HepG2 (cell line): ENCODE measurements at regions not wholly inside any gene's neighbourhood (a gene's known extent, or its start where the extent isn't known, plus 50 kb on each side); places are given as distances from the start of the nearest gene placed in this dataset.

Source experiments
- ATAC-seq: fragments of 200-7000 bp; cut with Tn5 transposase; 3 replicates; pipeline ENCODE4 v1.9.1; 2020; ENCODE audit warnings: mild to moderate bottlenecking, moderate library complexity
- BruUV-seq: library from RNA; stranded (reverse); fragments of 400-500 nt; replicated peaks from 2 replicates; lab custom pipeline; 2021; lab: Mats Ljungman, UMichigan
- CTCF ChIA-PET: fragments of 300-600 bp; formaldehyde crosslinking; extraction: SDS; loops from one replicate; lab custom pipeline; 2021; ENCODE audit warnings: low total read pairs, inconsistent platforms, low intra/inter-chr PET ratio; lab: Yijun Ruan, JAX
- POLR2A ChIA-PET: fragments of 350-600 bp; sonication (Branson Sonifier 250); formaldehyde crosslinking; loops from one replicate; lab custom pipeline; 2020; ENCODE audit warnings: antibody characterized with exemption, inconsistent platforms; lab: Yijun Ruan, JAX
- DNase-seq: peaks from one replicate; pipeline ENCODE4 v3.0.0-alpha.2; 2015; ENCODE audit warnings: low spot score
- FAIRE-seq: peaks from 3 replicates; lab custom pipeline; 2011; peaks lifted over from hg19 to GRCh38; lab: Jason Lieb, UNC
- H2AFZ ChIP-seq: one replicate; pipeline ENCODE4 v1.6.1; 2011; ENCODE audit warnings: low read length, inconsistent platforms
- H3K27ac ChIP-seq: fragments of 300-600 bp; 3 replicates; pipeline ENCODE4 v1.8.0; 2011; ENCODE audit warnings: mixed run types, mild to moderate bottlenecking, mixed read lengths, low read length, inconsistent platforms; ENCODE audit not compliant: insufficient read depth; ENCODE audit errors: extremely low read length
- H3K27me3 ChIP-seq, 2 experiments: fragments of 200-600 bp in 1 of 2; 2 replicates in 1 of 2; 3 replicates in 1 of 2; pipeline versions ENCODE4 v1.6.0 to v1.8.0; 2011; ENCODE audit warnings: low read length in 2 of 2, mild to moderate bottlenecking in 2 of 2, moderate library complexity in 2 of 2, inconsistent platforms in 1 of 2; ENCODE audit not compliant: insufficient read depth in 2 of 2, control insufficient read depth in 1 of 2
- H3K36me3 ChIP-seq, 2 experiments: fragments of 200-600 bp in 1 of 2; replicated peaks in 1 of 2; 2 replicates in 1 of 2; 3 replicates in 1 of 2; pipeline versions ENCODE4 v1.5.1 to v1.8.0; 2011; ENCODE audit warnings: low read length in 2 of 2, inconsistent platforms in 1 of 2; ENCODE audit not compliant: insufficient read depth in 2 of 2, control insufficient read depth in 1 of 2
- H3K4me1 ChIP-seq: 2 replicates; pipeline ENCODE4 v1.5.1; 2012; ENCODE audit warnings: low read length, inconsistent platforms; ENCODE audit not compliant: insufficient read depth
- H3K4me2 ChIP-seq: 2 replicates; pipeline ENCODE4 v1.6.0; 2011; ENCODE audit warnings: low read depth, low read length, inconsistent platforms
- H3K4me3 ChIP-seq, 3 experiments: fragments of 200-600 bp in 1 of 3; sonication (generic), shearing (Covaris generic) in 1 of 3; replicated peaks in 1 of 3; 2 replicates each; pipeline ENCODE4 v1.5.1; 2011 to 2016; ENCODE audit warnings: low read length in 3 of 3, inconsistent platforms in 2 of 3, low read depth in 2 of 3, mild to moderate bottlenecking in 2 of 3, control low read depth in 1 of 3, mixed read lengths in 1 of 3; ENCODE audit not compliant: insufficient read depth in 1 of 3
- H3K79me2 ChIP-seq: one replicate; pipeline ENCODE4 v1.6.1; 2011; ENCODE audit warnings: low read length, inconsistent platforms; ENCODE audit not compliant: insufficient read depth
- H3K9ac ChIP-seq: 2 replicates; pipeline ENCODE4 v1.6.0; 2011; ENCODE audit warnings: mild to moderate bottlenecking, low read depth, low read length, inconsistent platforms; ENCODE audit not compliant: insufficient read depth
- H3K9me3 ChIP-seq: 2 replicates; pipeline ENCODE4 v1.5.1; 2012; ENCODE audit warnings: mild to moderate bottlenecking, low read length
- H4K20me1 ChIP-seq: 2 replicates; pipeline ENCODE4 v1.6.0; 2011; ENCODE audit warnings: inconsistent platforms, mild to moderate bottlenecking, low read length, moderate library complexity; ENCODE audit not compliant: insufficient read depth
- CEBPB ChIP-seq: IDR thresholded peaks from 2 replicates; pipeline ENCODE4 v1.6.1; 2011; ENCODE audit warnings: low read depth, low read length, improper control_type of control experiment, borderline replicate concordance
- CENPX ChIP-seq: sonication (generic); formaldehyde crosslinking; IDR thresholded peaks from 2 replicates; pipeline ENCODE4 v1.9.0; 2021; ENCODE audit warnings: mild to moderate bottlenecking, missing genetic modification reagents, moderate library complexity
- FUBP1 ChIP-seq: sonication (generic); formaldehyde crosslinking; IDR thresholded peaks from 2 replicates; pipeline ENCODE4 v1.5.1; 2020; ENCODE audit warnings: missing genetic modification reagents, mild to moderate bottlenecking, borderline replicate concordance
- IKZF1 ChIP-seq: fragments of 450-650 bp; IDR thresholded peaks from 2 replicates; pipeline ENCODE4 v1.7.1; 2016
- NAIF1 ChIP-seq: sonication (generic); formaldehyde crosslinking; IDR thresholded peaks from 2 replicates; pipeline ENCODE4 v1.5.0; 2020; ENCODE audit warnings: mild to moderate bottlenecking, missing genetic modification reagents, borderline replicate concordance
- NFE2L2 ChIP-seq: fragments of 150-350 bp; IDR thresholded peaks from 2 replicates; pipeline ENCODE4 v1.6.1; 2014; ENCODE audit warnings: low read length
- NFYC ChIP-seq: IDR thresholded peaks from 2 replicates; pipeline ENCODE4 v1.6.1; 2016; ENCODE audit warnings: missing genetic modification reagents, missing compliant biosample characterization
- PLRG1 ChIP-seq: fragments of 450-650 bp; conservative IDR thresholded peaks from 2 replicates; pipeline ENCODE4 v1.6.1; 2016
- PRPF4 ChIP-seq: fragments of 200-400 bp; formaldehyde crosslinking; IDR thresholded peaks from 2 replicates; pipeline ENCODE4 v1.6.1; 2016; ENCODE audit warnings: low read length, low read depth; ENCODE audit not compliant: poor library complexity, severe bottlenecking
- SMAD1 ChIP-seq: sonication (generic); formaldehyde crosslinking; IDR thresholded peaks from 2 replicates; pipeline ENCODE4 v1.4.0; 2020; ENCODE audit warnings: missing genetic modification reagents, low read depth, mild to moderate bottlenecking, borderline replicate concordance
- TRIM22 ChIP-seq: fragments of 450-650 bp; IDR thresholded peaks from 2 replicates; pipeline ENCODE4 v1.6.1; 2017
- ZBTB37 ChIP-seq: sonication (generic); formaldehyde crosslinking; IDR thresholded peaks from 2 replicates; pipeline ENCODE4 v1.4.0; 2020; ENCODE audit warnings: mild to moderate bottlenecking, missing genetic modification reagents
- ZNF124 ChIP-seq: sonication (generic); formaldehyde crosslinking; IDR thresholded peaks from 2 replicates; pipeline ENCODE4 v1.4.0; 2020; ENCODE audit warnings: missing genetic modification reagents
- ZNF329 ChIP-seq: sonication (generic); formaldehyde crosslinking; IDR thresholded peaks from 2 replicates; pipeline ENCODE4 v1.9.0; 2021; ENCODE audit warnings: low read depth, mild to moderate bottlenecking, missing genetic modification reagents
- ZNF337 ChIP-seq: sonication (generic); formaldehyde crosslinking; IDR thresholded peaks from 2 replicates; pipeline ENCODE4 v1.5.1; 2020; ENCODE audit warnings: missing genetic modification reagents, low read depth, mild to moderate bottlenecking, borderline replicate concordance
- ZNF639 ChIP-seq: conservative IDR thresholded peaks from 2 replicates; pipeline ENCODE4 v1.6.1; 2018; ENCODE audit warnings: missing genetic modification reagents
- ZSCAN22 ChIP-seq: sonication (generic); formaldehyde crosslinking; IDR thresholded peaks from 2 replicates; pipeline ENCODE4 v1.4.0; 2020; ENCODE audit warnings: mild to moderate bottlenecking, missing genetic modification reagents
- WGBS: methylation state at CpG from one replicate; pipeline ENCODE4 v1.1.6; 2017; ENCODE audit warnings: low lambda C conversion rate; 5-methylcytosine and 5-hydroxymethylcytosine counted together
- in situ Hi-C: cut with HindIII; loops from 2 replicates; pipeline ENCODE4 v1.10.0; 2017; ENCODE audit warnings: low pct_unique_long_range_greater_than_20kb; ENCODE audit not compliant: extremely low pct_ligation_motif_present
- intact Hi-C: fragments of 100-400 bp; cut with micrococcal nuclease; formaldehyde crosslinking; loops from one replicate; pipeline ENCODE4 v1.10.0; 2022; ENCODE audit not compliant: unreplicated experiment

GRCh38 chr5:106974272-106974671, 696.5 kb downstream of the EFNA5 start:
- WGBS: 2% methylated on average over 2 of the region's 2 CpGs

GRCh38 chr5:106966686-106967315, 703.9 kb downstream of the EFNA5 start:
- no peak overlapping the region for H3K9ac ChIP-seq
- FAIRE-seq: no peak
- H3K4me2 ChIP-seq: no peak overlapping the region
- no peaks in the 10 kb centered on the region for H3K79me2 ChIP-seq
- H4K20me1 ChIP-seq: no peaks in the 10 kb centered on the region
- no peaks in the 10 kb centered on the region for H3K27me3 ChIP-seq
- H2AFZ ChIP-seq: no peak overlapping the region
- no peaks in the 10 kb centered on the region for H3K4me1 ChIP-seq
- CTCF ChIA-PET: no interaction called here
- WGBS: 5% methylated on average over 4 of the region's 4 CpGs
- BruUV-seq: no TSS peak
- H3K9me3 ChIP-seq: no peaks in the 10 kb centered on the region
- H3K27ac ChIP-seq: no peak overlapping the region
- no peak overlapping the region for H3K4me3 ChIP-seq
- POLR2A ChIA-PET: no interaction called here
- ATAC-seq: no peak
- in situ Hi-C loops: no loop called here
- intact Hi-C loops: no loop called here
- no peak for DNase-seq
- H3K36me3 ChIP-seq: no peaks in the 10 kb centered on the region
- TF ChIP-seq NFYC (CRISPR knock-in tag) (no peak), IKZF1 (no peak), ZBTB37 (no peak), FUBP1 (CRISPR knock-in tag) (no peak), ZNF639 (CRISPR knock-in tag) (no peak), NAIF1 (no peak)

More at GRCh38 chr5:106974272-106974671, 696.5 kb downstream of the EFNA5 start:
- TF ChIP-seq ZNF124 (CRISPR knock-in tag) (no peak), ZNF337 (no peak), SMAD1 (CRISPR knock-in tag) (no peak), ZNF329 (CRISPR knock-in tag) (no peak), TRIM22 (no peak), CEBPB (no peak), CENPX (CRISPR knock-in tag) (no peak), PLRG1 (no peak), NFE2L2 (no peak), PRPF4 (no peak), ZSCAN22 (CRISPR knock-in tag) (no peak)
- H3K27me3 ChIP-seq: no peaks in the 10 kb centered on the region
- CTCF ChIA-PET: no interaction called here
- DNase-seq (no peak), ATAC-seq (no peak), FAIRE-seq (no peak)
- H3K4me2 ChIP-seq: no peak overlapping the region
- H3K4me1 ChIP-seq: no peaks in the 10 kb centered on the region
- intact Hi-C loops (no loop called here), in situ Hi-C loops (no loop called here)
- H4K20me1 ChIP-seq: no peaks in the 10 kb centered on the region
- no peak overlapping the region for H3K9ac ChIP-seq
- no TSS peak for BruUV-seq
- H3K9me3 ChIP-seq: no peaks in the 10 kb centered on the region
- POLR2A ChIA-PET: no interaction called here
- H3K79me2 ChIP-seq: no peaks in the 10 kb centered on the region
- H3K36me3 ChIP-seq: no peaks in the 10 kb centered on the region
- H2AFZ ChIP-seq: no peak overlapping the region
- no peak overlapping the region for H3K27ac ChIP-seq
- no peak overlapping the region for H3K4me3 ChIP-seq
